Right renal cortex interstitium (tissue), 3 donors: ENCODE measurements at regions not wholly inside any gene's neighbourhood (a gene's known extent, or its start where the extent isn't known, plus 50 kb on each side); places are given as distances from the start of the nearest gene placed in this dataset.

Source experiments
- DNase-seq, 3 donors: peaks; one replicate each; pipeline ENCODE4 v3.0.0-alpha.2; 2013; ENCODE audit warnings: low read depth in 3 of 3, low spot score in 2 of 3

- DNase-seq: no peak
Observed at GRCh38 chr5:6910950-6911349, 197.7 kb downstream of the TENT4A start.

GRCh38 chr5:6914347-6914746 is 201.1 kb downstream of the TENT4A start:
- DNase-seq: no peak

- no peak for DNase-seq
Observed at GRCh38 chr5:6915574-6915973, 202.3 kb downstream of the TENT4A start.

GRCh38 chr5:6918255-6918654 is 205.0 kb downstream of the TENT4A start:
- no peak for DNase-seq

GRCh38 chr5:6920628-6921256 is 207.5 kb downstream of the TENT4A start:
- no peak for DNase-seq

DNA sequence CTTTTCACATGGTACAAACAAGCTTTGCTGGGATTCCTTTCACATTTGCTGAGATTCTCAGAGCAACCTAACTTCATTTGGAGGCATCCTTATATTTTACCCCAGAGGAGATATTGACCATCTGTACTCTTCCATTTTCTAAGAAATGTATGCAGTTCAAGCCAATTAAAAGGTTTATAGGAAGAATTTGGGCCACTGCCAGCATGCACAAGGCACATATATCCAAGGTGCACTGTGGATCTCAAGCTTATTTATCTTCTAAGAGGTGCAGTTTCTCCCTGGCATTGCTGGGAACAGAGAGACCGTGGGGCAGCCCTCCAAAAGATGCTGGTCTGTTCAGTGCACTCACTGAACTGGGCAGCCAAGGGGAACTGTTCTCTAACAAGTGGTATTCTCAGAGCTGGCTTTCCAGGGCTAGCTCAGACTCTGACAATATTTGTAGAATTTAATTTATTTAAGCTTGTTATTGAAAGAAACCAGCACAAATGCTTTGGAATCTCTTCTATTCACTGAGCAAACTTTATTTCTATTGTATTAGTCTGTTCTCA is 213.3 kb downstream of the TENT4A start:
- no peak for DNase-seq

- DNase-seq: no peak
Observed at GRCh38 chr5:6936031-6936430, 222.8 kb downstream of the TENT4A start.

- DNase-seq: no peak
Observed at GRCh38 chr5:6937677-6938076, 224.4 kb downstream of the TENT4A start.

GRCh38 chr5:6941631-6942030 is 228.4 kb downstream of the TENT4A start:
- DNase-seq: no peak

DNA sequence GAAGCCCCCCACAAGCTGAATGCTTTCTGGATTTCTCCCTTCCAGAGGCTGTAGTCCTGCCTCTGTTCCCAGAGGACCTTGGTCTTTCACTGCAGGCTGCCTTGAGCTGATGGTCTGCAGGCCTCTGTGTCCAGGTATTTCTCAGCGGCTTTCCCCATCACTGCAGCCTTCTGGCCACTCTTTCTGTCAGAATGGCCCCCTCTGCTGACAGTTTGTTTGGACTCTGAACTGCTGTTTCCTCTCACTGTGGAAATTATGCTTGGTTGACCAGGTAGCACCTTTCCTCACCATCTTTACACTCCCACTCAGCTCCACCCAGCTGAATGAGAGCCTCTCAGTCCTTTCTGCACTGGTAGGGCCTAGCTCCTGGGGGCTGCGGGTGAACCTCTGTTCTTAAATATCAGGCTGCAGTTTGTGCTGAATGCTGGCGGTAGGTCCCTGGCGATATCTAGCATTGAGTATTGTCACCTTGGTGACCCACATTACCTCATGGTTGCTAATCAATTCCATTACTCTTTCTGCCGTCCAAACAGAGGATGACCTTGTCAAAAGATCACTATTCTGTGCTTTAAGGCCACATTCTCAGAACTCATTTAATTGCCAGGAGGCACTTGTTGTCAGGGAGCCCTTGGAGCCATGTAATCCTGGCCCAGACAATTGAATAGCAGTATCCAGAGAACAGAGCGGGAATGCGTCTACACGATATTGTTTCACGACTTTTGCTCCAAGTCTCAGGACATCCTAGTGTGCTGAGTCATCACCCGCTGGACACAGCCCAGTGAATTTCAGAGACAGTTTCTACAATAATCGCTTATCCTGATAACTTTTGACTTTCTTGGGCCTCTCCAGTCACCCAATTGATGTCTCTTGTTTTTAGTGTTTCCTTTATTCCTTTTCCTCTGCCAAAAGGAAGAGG is 230.2 kb downstream of the TENT4A start:
- no peak for DNase-seq

- no peak for DNase-seq
Observed at GRCh38 chr5:6948562-6948961, 235.3 kb downstream of the TENT4A start.

DNA sequence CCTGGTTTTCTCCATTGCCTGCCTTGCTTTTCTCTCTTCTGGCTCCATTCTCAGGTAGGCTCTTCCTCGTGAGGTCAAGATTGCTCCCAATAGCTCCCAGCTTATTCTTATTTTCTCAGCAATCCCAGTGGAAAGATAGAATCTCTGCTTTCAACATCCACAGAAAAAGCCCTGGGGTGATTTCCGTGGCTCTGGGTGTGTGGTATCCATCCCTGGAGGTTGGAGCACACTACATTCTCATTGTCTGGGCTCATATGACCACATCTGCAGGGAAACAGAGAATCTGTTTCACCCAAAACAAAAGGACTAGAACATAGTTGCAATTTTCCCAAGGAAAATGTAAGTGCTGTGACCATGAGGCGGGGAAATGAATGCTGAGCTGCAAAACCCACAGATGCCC is 236.0 kb downstream of the TENT4A start:
- DNase-seq: no peak

- no peak for DNase-seq
Observed at GRCh38 chr5:6950250-6950649, 237.0 kb downstream of the TENT4A start.

GRCh38 chr5:6950860-6951259 is 237.6 kb downstream of the TENT4A start:
- DNase-seq: no peak

DNA sequence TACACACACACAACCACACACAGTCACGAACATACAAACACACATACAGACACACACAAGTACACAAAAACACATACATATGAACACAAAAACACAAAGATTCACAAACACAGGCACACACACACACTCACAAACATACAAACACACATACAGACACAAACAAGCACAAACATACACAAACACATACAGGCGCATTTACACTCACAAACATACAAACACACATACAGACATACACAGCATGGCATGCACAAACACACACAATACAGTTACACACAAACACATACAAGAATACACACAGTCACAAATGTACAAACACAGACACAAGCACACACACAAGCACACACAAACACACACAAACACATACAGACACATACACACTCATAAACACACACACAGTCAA is 247.9 kb downstream of the TENT4A start:
- no peak for DNase-seq

DNA sequence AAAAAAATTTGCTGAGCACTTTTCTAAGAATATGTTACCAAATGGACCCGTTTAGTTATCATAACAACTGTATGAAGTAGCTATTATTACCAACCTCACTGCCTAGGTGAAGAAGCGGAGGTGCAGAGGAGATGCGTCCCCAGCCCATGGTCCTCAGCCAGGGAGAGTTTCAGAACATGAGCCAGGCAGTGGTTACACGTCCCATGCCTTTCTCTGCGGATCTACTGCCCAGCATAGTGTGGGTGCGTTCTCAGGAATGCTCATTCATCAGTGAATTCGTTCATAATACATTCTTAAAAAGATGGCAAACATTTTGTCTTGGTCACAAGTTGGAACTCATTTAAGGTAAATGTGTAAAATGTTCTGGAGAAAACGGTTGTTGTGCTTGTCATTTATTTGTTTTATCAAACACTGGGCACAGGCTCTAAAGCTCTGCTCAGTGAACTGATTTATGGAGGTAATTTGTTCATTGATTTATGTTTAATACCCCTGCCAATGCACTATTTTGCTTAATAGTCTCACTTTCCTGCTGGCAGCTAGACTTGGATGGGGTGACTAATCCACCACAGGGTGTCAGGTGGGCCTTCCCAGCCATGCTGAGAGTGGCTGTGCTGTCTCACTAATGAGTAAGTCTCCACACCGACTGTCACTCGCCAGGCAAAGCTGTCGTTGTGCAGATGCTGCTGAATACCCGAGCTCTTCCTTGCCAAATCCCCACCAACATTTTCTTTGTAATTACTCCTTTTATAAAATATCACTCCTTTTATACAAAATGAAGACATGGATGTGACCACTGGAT is 248.8 kb downstream of the TENT4A start:
- DNase-seq: no peak

DNA sequence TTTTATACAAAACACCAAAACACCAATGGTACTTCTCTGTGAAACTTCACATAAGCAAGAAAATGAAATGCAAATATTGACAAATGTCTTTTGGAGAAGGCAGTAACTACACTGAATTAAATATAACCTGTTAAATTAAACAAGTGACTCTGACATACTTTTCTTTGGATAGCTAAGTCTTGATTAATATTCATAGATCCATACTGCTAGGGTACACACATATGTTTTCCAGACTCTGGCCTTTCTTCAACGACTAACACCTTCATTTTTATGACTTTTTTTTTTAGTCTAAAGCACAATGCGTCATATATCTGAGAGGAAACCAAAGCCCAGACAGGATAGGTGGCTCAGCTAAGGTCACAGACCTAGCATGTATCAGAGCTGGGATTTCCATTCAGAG is 263.7 kb downstream of the TENT4A start:
- no peak for DNase-seq

- DNase-seq: no peak
Observed at GRCh38 chr5:6979061-6979460, 265.8 kb downstream of the TENT4A start.

DNA sequence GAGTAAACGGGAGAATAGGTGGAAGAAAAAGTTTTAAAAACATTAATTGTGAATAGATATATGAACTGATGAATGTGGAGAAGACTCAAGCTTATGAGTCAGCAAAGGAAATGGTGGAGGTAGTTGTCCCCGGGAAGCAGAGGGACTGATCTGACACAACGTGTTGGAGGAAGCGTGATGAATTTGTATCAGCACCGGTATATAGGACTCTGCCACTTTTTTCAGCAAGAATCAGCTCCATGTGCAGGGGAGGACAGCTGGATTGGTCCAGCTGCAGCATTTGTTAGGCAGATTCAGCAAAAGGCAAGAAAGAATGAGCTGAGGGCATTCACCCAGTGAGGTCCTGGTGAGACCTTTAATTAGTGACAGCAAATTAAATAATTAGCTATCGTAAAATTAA is 276.0 kb downstream of the TENT4A start:
- DNase-seq: no peak

GRCh38 chr5:6994097-6994496 is 280.9 kb downstream of the TENT4A start:
- DNase-seq: no peak

- DNase-seq: no peak
Observed at GRCh38 chr5:6995115-6995514, 281.9 kb downstream of the TENT4A start.
